ENCODE measurements at regions not wholly inside any gene's neighbourhood (a gene's known extent, or its start where the extent isn't known, plus 50 kb on each side); places are given as distances from the start of the nearest gene placed in this dataset.

DNA sequence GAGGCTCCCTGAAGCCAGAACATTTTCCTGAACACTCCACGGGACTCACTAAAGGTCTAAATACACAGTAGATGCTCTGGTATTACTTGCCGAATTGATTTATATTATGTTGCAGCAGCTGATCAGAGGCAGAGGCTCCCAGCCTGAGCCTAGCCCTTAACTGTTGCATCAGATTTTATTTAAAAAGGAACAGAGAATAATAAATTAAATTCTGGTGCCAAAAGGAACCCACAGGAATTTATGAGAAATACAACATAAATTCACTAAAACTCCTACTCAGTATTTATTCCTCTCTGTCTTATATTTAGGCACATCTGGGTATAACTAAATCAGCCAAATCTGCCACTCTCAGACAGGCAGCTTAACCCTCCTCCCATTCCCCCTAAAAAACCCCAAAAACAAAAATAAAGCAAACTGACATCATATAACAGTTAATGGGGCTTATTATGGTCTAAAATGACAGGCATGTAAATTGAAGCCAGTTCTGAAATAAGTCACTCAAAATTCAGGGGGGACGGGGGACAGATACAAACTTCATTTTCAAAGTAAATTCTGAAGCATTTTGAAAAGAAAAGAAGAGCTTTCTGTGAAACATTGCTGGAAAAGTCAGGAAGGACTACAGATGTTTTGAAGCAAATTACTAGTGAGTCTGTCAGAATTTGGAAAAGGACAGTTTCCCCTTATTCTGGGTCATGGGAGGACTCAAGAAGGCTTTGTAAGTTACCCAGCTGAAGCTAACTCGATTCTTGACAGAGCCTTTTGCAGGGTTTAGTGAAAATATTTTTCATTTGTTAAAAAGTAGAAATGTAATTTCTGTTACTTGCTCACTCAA lies 53.8 kb upstream of the CORO2B start:
- Histone ChIP-seq H3K79me2 (ENCODE audit: control insufficient read depth, insufficient read depth, low read length) (no peaks in the 10 kb centered on the region), H4K20me1 (replicated peaks; ENCODE audit: control insufficient read depth, extremely low read depth, insufficient read depth, low read length) (no peaks in the 10 kb centered on the region), H3K9me3 (replicated peaks; ENCODE audit: control insufficient read depth, insufficient read depth, low read length) (no peaks in the 10 kb centered on the region), H3K36me3 (ENCODE audit: control insufficient read depth in 2 of 2, extremely low read depth in 1 of 2, insufficient read depth in 2 of 2, low read length in 2 of 2) (no peaks in the 10 kb centered on the region), H2AFZ (ENCODE audit: low read depth, low read length) (no peak overlapping the region), H3K4me2 (ENCODE audit: insufficient read depth, low read length) (no peak overlapping the region), H3K27ac (ENCODE audit: insufficient read depth, low read depth, low read length) (no peak overlapping the region), H3K4me1 (ENCODE audit: control insufficient read depth, extremely low read depth, insufficient read depth, low read length) (peaks cover 7% of the 10 kb centered on the region), H3K9ac (replicated peaks; ENCODE audit: extremely low read depth, insufficient read depth, low read length) (no peak overlapping the region), H3K9me1 (replicated peaks; ENCODE audit: control insufficient read depth, extremely low read depth, insufficient read depth, low read length) (no peaks in the 10 kb centered on the region), H3K27me3 (ENCODE audit: control insufficient read depth in 2 of 2, insufficient read depth in 2 of 2, low read length in 2 of 2) (peaks cover 4 to 11% of the 10 kb centered on the region in 2 experiments), H3K4me3 (replicated peaks in 1 of 3; ENCODE audit: insufficient read depth in 1 of 3, low read depth in 1 of 3, low read length in 3 of 3) (no peak overlapping the region)
- DNase-seq (ENCODE audit: low read depth, low spot score) (no peak), FAIRE-seq (no peak)
- intact Hi-C loops (cut with micrococcal nuclease) (no loop called here), dilution Hi-C loops (cut with MboI; ENCODE audit: extremely low pct_ligation_motif_present, low sequenced_read_pairs) (no loop called here)
- BruUV-seq (replicated peaks), result no TSS peak
- ChIA-PET POLR2A (no interaction called here), CTCF (interaction anchor here (1.0 to 2.4 kb wide), 6 partner anchors 9 to 272 kb away, joined by 3 to 9 read pairs (median 4); no protein-coding TSS in a partner anchor)
- TF ChIP-seq FOS (IDR thresholded peaks at IDR 0.05; ENCODE audit: borderline replicate concordance, insufficient read depth, low read length) (no peak), POLR2AphosphoS5 (IDR thresholded peaks at IDR 0.05; ENCODE audit: insufficient read depth, low read depth, low read length) (no peak), POLR2A (IDR thresholded peaks at IDR 0.05; ENCODE audit: low read depth, low read length) (no peak), JUN (IDR thresholded peaks at IDR 0.05; ENCODE audit: borderline replicate concordance, insufficient read depth, insufficient read length, low read depth) (no peak), MYC (IDR thresholded peaks at IDR 0.05; ENCODE audit: low read depth, low read length) (no peak), EZH2 (IDR thresholded peaks at IDR 0.05; ENCODE audit: borderline replicate concordance, low read depth, low read length, severe bottlenecking) (no peak), GATA2 (IDR thresholded peaks at IDR 0.05; ENCODE audit: insufficient read depth, insufficient read length, low read depth, low read length) (no peak)
- TF ChIP-seq, protein P1, sequence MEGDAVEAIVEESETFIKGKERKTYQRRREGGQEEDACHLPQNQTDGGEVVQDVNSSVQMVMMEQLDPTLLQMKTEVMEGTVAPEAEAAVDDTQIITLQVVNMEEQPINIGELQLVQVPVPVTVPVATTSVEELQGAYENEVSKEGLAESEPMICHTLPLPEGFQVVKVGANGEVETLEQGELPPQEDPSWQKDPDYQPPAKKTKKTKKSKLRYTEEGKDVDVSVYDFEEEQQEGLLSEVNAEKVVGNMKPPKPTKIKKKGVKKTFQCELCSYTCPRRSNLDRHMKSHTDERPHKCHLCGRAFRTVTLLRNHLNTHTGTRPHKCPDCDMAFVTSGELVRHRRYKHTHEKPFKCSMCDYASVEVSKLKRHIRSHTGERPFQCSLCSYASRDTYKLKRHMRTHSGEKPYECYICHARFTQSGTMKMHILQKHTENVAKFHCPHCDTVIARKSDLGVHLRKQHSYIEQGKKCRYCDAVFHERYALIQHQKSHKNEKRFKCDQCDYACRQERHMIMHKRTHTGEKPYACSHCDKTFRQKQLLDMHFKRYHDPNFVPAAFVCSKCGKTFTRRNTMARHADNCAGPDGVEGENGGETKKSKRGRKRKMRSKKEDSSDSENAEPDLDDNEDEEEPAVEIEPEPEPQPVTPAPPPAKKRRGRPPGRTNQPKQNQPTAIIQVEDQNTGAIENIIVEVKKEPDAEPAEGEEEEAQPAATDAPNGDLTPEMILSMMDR (IDR thresholded peaks at IDR 0.05; ENCODE audit: extremely low read depth in 1 of 2, insufficient read depth in 1 of 2, low read depth in 1 of 2, low read length in 2 of 2), result no peak
- TF ChIP-seq, protein P2, sequence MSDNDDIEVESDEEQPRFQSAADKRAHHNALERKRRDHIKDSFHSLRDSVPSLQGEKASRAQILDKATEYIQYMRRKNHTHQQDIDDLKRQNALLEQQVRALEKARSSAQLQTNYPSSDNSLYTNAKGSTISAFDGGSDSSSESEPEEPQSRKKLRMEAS (IDR thresholded peaks at IDR 0.05; ENCODE audit: insufficient read depth, insufficient read length), result no peak

Measured in endothelial cell of umbilical vein (primary cell).